CD4-positive, alpha-beta memory T cell (primary cell): ENCODE measurements at regions not wholly inside any gene's neighbourhood (a gene's known extent, or its start where the extent isn't known, plus 50 kb on each side); places are given as distances from the start of the nearest gene placed in this dataset.
"Not testable (repeated sequence)": the region's sequence is repeated elsewhere in the genome, so short reads cannot be mapped to it uniquely, and the experiment has no call there.

Experiments
- CTCF ChIA-PET: fragments of 350-600 bp; sonication (Branson Sonifier 250); formaldehyde crosslinking; loops from one replicate; lab custom pipeline; 2021; ENCODE audit warnings: inconsistent platforms; ENCODE audit not compliant: partially characterized antibody; lab: Charles Lee
- POLR2A ChIA-PET: fragments of 350-600 bp; sonication (Branson Sonifier 250); formaldehyde crosslinking; loops from one replicate; lab custom pipeline; 2021; ENCODE audit not compliant: partially characterized antibody; lab: Charles Lee
- DNase-seq, 5 donors: peaks; one replicate each; pipeline versions ENCODE4 v3.0.0 to v3.0.0-alpha.2; 2020 to 2022; ENCODE audit warnings: mixed read lengths in 1 of 5
- H3K27ac ChIP-seq: one replicate; pipeline ENCODE4 v1.7.0; 2013; ENCODE audit warnings: low read depth, low read length
- H3K27me3 ChIP-seq: 2 replicates; pipeline ENCODE4 v1.7.0; 2013; ENCODE audit warnings: mild to moderate bottlenecking, low read length, moderate library complexity; ENCODE audit not compliant: insufficient read depth
- H3K36me3 ChIP-seq: 2 replicates; pipeline ENCODE4 v1.7.0; 2013; ENCODE audit warnings: mild to moderate bottlenecking, low read length, moderate library complexity; ENCODE audit not compliant: insufficient read depth
- H3K4me1 ChIP-seq: 2 replicates; pipeline ENCODE4 v1.7.0; 2013; ENCODE audit warnings: mild to moderate bottlenecking, low read length, moderate library complexity; ENCODE audit not compliant: insufficient read depth
- H3K4me3 ChIP-seq, 2 donors: one replicate each; pipeline ENCODE4 v1.7.0; 2013; ENCODE audit warnings: low read length in 2 of 2, mild to moderate bottlenecking in 1 of 2
- H3K9me3 ChIP-seq, 2 donors: one replicate each; pipeline ENCODE4 v1.7.0; 2013; ENCODE audit warnings: low read length in 2 of 2, control low read depth in 1 of 2; ENCODE audit not compliant: control insufficient read depth in 1 of 2
- H3K27ac Mint-ChIP-seq, 7 donors: one replicate each; pipeline ENCODE4 v1.8.0; 2020 to 2021; ENCODE audit warnings: mixed read lengths in 7 of 7, mild to moderate bottlenecking in 6 of 7, inconsistent platforms in 3 of 7, moderate library complexity in 3 of 7
- H3K27me3 Mint-ChIP-seq, 2 donors: one replicate each; pipeline ENCODE4 v1.8.0; 2020 to 2021; ENCODE audit warnings: mixed read lengths in 2 of 2
- H3K36me3 Mint-ChIP-seq, 2 donors: one replicate each; pipeline ENCODE4 v1.8.0; 2020 to 2021; ENCODE audit warnings: mixed read lengths in 2 of 2, inconsistent platforms in 1 of 2, mild to moderate bottlenecking in 1 of 2
- H3K4me1 Mint-ChIP-seq, 4 donors: one replicate each; pipeline ENCODE4 v1.8.0; 2020 to 2021; ENCODE audit warnings: mixed read lengths in 4 of 4, mild to moderate bottlenecking in 1 of 4
- H3K4me3 Mint-ChIP-seq, 8 donors: one replicate each; pipeline ENCODE4 v1.8.0; 2020 to 2021; ENCODE audit warnings: mixed read lengths in 8 of 8, mild to moderate bottlenecking in 7 of 8, moderate library complexity in 6 of 8, inconsistent platforms in 3 of 8
- H3K9me3 Mint-ChIP-seq, 8 donors: one replicate each; pipeline ENCODE4 v1.8.0; 2020 to 2021; ENCODE audit warnings: mixed read lengths in 8 of 8, mild to moderate bottlenecking in 5 of 8, inconsistent platforms in 3 of 8, moderate library complexity in 1 of 8
- intact Hi-C: fragments of 100-400 bp; cut with micrococcal nuclease; formaldehyde crosslinking; loops from one replicate; pipeline ENCODE4 v1.15.1; 2023

GRCh38 chr4:164229255-164229654 lies 524.7 kb upstream of the SMIM31 start:
- CTCF ChIA-PET, result no interaction called here
- Mint-ChIP-seq H3K27ac (no peak overlapping the region), H3K4me1 (no peaks in the 10 kb centered on the region), H3K36me3 (no peaks in the 10 kb centered on the region), H3K27me3 (no peaks in the 10 kb centered on the region), H3K4me3 (no peak overlapping the region), H3K9me3 (peaks cover 0 to 3% (median 0%) of the 10 kb centered on the region in 8 donors)
- intact Hi-C loops, result no loop called here
- H3K4me3 ChIP-seq, result no peak overlapping the region
- H3K9me3 ChIP-seq, result no peaks in the 10 kb centered on the region
- no peak overlapping the region for H3K27ac ChIP-seq
- no peak for DNase-seq
- H3K36me3 ChIP-seq, result no peaks in the 10 kb centered on the region
- POLR2A ChIA-PET, result no interaction called here
- no peaks in the 10 kb centered on the region for H3K27me3 ChIP-seq
- H3K4me1 ChIP-seq, result no peaks in the 10 kb centered on the region

- no peaks in the 10 kb centered on the region for H3K4me1 Mint-ChIP-seq
- H3K27ac Mint-ChIP-seq, result no peak overlapping the region
- Histone ChIP-seq H3K4me1 (no peaks in the 10 kb centered on the region), H3K27me3 (no peaks in the 10 kb centered on the region), H3K9me3 (no peaks in the 10 kb centered on the region), H3K4me3 (no peak overlapping the region), H3K27ac (no peak overlapping the region), H3K36me3 (no peaks in the 10 kb centered on the region)
- no peaks in the 10 kb centered on the region for H3K27me3 Mint-ChIP-seq
- H3K4me3 Mint-ChIP-seq, result no peak overlapping the region
- no peak for DNase-seq
- peaks cover 0 to 6% (median 0%) of the 10 kb centered on the region in 8 donors for H3K9me3 Mint-ChIP-seq
- no peaks in the 10 kb centered on the region for H3K36me3 Mint-ChIP-seq
- intact Hi-C loops, result no loop called here
- POLR2A ChIA-PET, result no interaction called here
- CTCF ChIA-PET, result no interaction called here
Observed at GRCh38 chr4:164239433-164239832, 514.5 kb upstream of the SMIM31 start.

- H3K36me3 ChIP-seq, result no peaks in the 10 kb centered on the region
- H3K27ac ChIP-seq, result no peak overlapping the region
- Mint-ChIP-seq H3K4me1 (no peaks in the 10 kb centered on the region), H3K4me3 (no peak overlapping the region), H3K9me3 (peaks cover 0 to 6% (median 0%) of the 10 kb centered on the region in 8 donors), H3K27ac (no peak overlapping the region), H3K27me3 (no peaks in the 10 kb centered on the region), H3K36me3 (no peaks in the 10 kb centered on the region)
- no peak for DNase-seq
- H3K9me3 ChIP-seq, result no peaks in the 10 kb centered on the region
- no peaks in the 10 kb centered on the region for H3K27me3 ChIP-seq
- no peaks in the 10 kb centered on the region for H3K4me1 ChIP-seq
- ChIA-PET POLR2A (no interaction called here), CTCF (no interaction called here)
- intact Hi-C loops, result no loop called here
- no peak overlapping the region for H3K4me3 ChIP-seq
Observed at GRCh38 chr4:164239976-164240375, 514.0 kb upstream of the SMIM31 start.

GRCh38 chr4:164251257-164251656 lies 502.7 kb upstream of the SMIM31 start:
- Mint-ChIP-seq H3K4me3 (no peak overlapping the region), H3K4me1 (no peaks in the 10 kb centered on the region), H3K36me3 (no peaks in the 10 kb centered on the region), H3K9me3 (peaks cover 0 to 2% (median 0%) of the 10 kb centered on the region in 8 donors), H3K27ac (no peak overlapping the region), H3K27me3 (no peaks in the 10 kb centered on the region)
- Histone ChIP-seq H3K4me3 (no peak overlapping the region), H3K27ac (no peak overlapping the region), H3K4me1 (no peaks in the 10 kb centered on the region), H3K27me3 (no peaks in the 10 kb centered on the region), H3K9me3 (no peaks in the 10 kb centered on the region), H3K36me3 (no peaks in the 10 kb centered on the region)
- POLR2A ChIA-PET, result no interaction called here
- intact Hi-C loops, result no loop called here
- DNase-seq, result no peak
- CTCF ChIA-PET, result no interaction called here

- no peak overlapping the region for H3K27ac ChIP-seq
- H3K4me3 ChIP-seq, result no peak overlapping the region
- H3K27me3 Mint-ChIP-seq, result no peaks in the 10 kb centered on the region
- no peak overlapping the region for H3K4me3 Mint-ChIP-seq
- H3K4me1 Mint-ChIP-seq, result no peaks in the 10 kb centered on the region
- intact Hi-C loops, result no loop called here
- DNase-seq, result no peak
- H3K27ac Mint-ChIP-seq, result no peak overlapping the region
- CTCF ChIA-PET, result no interaction called here
- H3K9me3 ChIP-seq, result no peaks in the 10 kb centered on the region
- peaks cover 0 to 2% (median 0%) of the 10 kb centered on the region in 8 donors for H3K9me3 Mint-ChIP-seq
- no peaks in the 10 kb centered on the region for H3K27me3 ChIP-seq
- POLR2A ChIA-PET, result no interaction called here
- H3K36me3 ChIP-seq, result no peaks in the 10 kb centered on the region
- H3K4me1 ChIP-seq, result no peaks in the 10 kb centered on the region
- H3K36me3 Mint-ChIP-seq, result no peaks in the 10 kb centered on the region
Observed at GRCh38 chr4:164252286-164252685, 501.6 kb upstream of the SMIM31 start.

- no peak for DNase-seq
- Histone ChIP-seq H3K27ac (no peak overlapping the region), H3K9me3 (no peaks in the 10 kb centered on the region), H3K4me3 (no peak overlapping the region), H3K4me1 (no peaks in the 10 kb centered on the region), H3K36me3 (no peaks in the 10 kb centered on the region), H3K27me3 (no peaks in the 10 kb centered on the region)
- POLR2A ChIA-PET, result no interaction called here
- H3K27me3 Mint-ChIP-seq, result no peaks in the 10 kb centered on the region
- H3K9me3 Mint-ChIP-seq, result peaks cover 0 to 3% (median 0%) of the 10 kb centered on the region in 8 donors
- no peak overlapping the region for H3K4me3 Mint-ChIP-seq
- no peaks in the 10 kb centered on the region for H3K4me1 Mint-ChIP-seq
- intact Hi-C loops, result no loop called here
- H3K27ac Mint-ChIP-seq, result no peak overlapping the region
- H3K36me3 Mint-ChIP-seq, result no peaks in the 10 kb centered on the region
- CTCF ChIA-PET, result no interaction called here
Observed at GRCh38 chr4:164261831-164262230, 492.1 kb upstream of the SMIM31 start.

GRCh38 chr4:164262508-164262907 lies 491.4 kb upstream of the SMIM31 start:
- H3K27me3 ChIP-seq, DNase-seq, H3K9me3 Mint-ChIP-seq, H3K36me3 Mint-ChIP-seq, H3K4me1 ChIP-seq, H3K9me3 ChIP-seq, POLR2A ChIA-PET, CTCF ChIA-PET, H3K27ac ChIP-seq, H3K36me3 ChIP-seq, H3K4me3 ChIP-seq, H3K4me3 Mint-ChIP-seq, intact Hi-C loops, H3K27ac Mint-ChIP-seq, H3K27me3 Mint-ChIP-seq, H3K4me1 Mint-ChIP-seq: not testable (repeated sequence)

GRCh38 chr4:164277414-164277813 lies 476.5 kb upstream of the SMIM31 start:
- intact Hi-C loops, H3K36me3 ChIP-seq, H3K27me3 Mint-ChIP-seq, H3K4me1 Mint-ChIP-seq, H3K27ac ChIP-seq, H3K36me3 Mint-ChIP-seq, H3K27me3 ChIP-seq, H3K4me3 Mint-ChIP-seq, H3K9me3 Mint-ChIP-seq, H3K4me3 ChIP-seq, CTCF ChIA-PET, H3K9me3 ChIP-seq, H3K4me1 ChIP-seq, H3K27ac Mint-ChIP-seq, POLR2A ChIA-PET, DNase-seq: not testable (repeated sequence)
